SK-N-MC (cell line): ENCODE measurements at regions not wholly inside any gene's neighbourhood (a gene's known extent, or its start where the extent isn't known, plus 50 kb on each side); places are given as distances from the start of the nearest gene placed in this dataset.

Experiments used
- DNase-seq: peaks from one replicate; pipeline ENCODE4 v3.0.0-alpha.2; 2011; ENCODE audit warnings: low read depth, low spot score
- H3K27ac ChIP-seq: fragments of 200-600 bp; sonication (generic); 2 replicates; pipeline ENCODE4 v1.5.1; 2016; ENCODE audit warnings: mixed run types
- H3K36me3 ChIP-seq: fragments of 200-600 bp; sonication (generic); 2 replicates; pipeline ENCODE4 v1.6.1; 2017; ENCODE audit warnings: antibody characterized with exemption, low read length, mixed read lengths; ENCODE audit not compliant: insufficient read depth
- H3K4me3 ChIP-seq: fragments of 200-600 bp; sonication (generic); 2 replicates; pipeline ENCODE4 v1.5.1; 2016
- H3K9ac ChIP-seq: fragments of 200-600 bp; sonication (generic); 2 replicates; pipeline ENCODE4 v1.8.0; 2017; ENCODE audit warnings: mixed run types, mixed read lengths; ENCODE audit not compliant: insufficient read length
- H3K9me3 ChIP-seq: fragments of 200-600 bp; sonication (generic); 2 replicates; pipeline ENCODE4 v1.6.1; 2017; ENCODE audit warnings: low read depth, mild to moderate bottlenecking, antibody characterized with exemption, low read length, moderate library complexity, mixed read lengths
- EZH2 ChIP-seq: fragments of 200-600 bp; sonication (generic); IDR thresholded peaks from one replicate; pipeline ENCODE4 v1.6.1; 2017; ENCODE audit warnings: antibody characterized with exemption
- FOXP2 ChIP-seq: optimal IDR thresholded peaks from 2 replicates; pipeline ENCODE3; 2011; ENCODE audit warnings: mild to moderate bottlenecking, moderate library complexity; ENCODE audit not compliant: insufficient read depth; ENCODE audit errors: extremely low read length, control extremely low read depth
- POLR2AphosphoS5 ChIP-seq: IDR thresholded peaks from 2 replicates; pipeline ENCODE4 v1.6.1; 2012; ENCODE audit warnings: mild to moderate bottlenecking, low read depth, low read length, borderline replicate concordance

DNA sequence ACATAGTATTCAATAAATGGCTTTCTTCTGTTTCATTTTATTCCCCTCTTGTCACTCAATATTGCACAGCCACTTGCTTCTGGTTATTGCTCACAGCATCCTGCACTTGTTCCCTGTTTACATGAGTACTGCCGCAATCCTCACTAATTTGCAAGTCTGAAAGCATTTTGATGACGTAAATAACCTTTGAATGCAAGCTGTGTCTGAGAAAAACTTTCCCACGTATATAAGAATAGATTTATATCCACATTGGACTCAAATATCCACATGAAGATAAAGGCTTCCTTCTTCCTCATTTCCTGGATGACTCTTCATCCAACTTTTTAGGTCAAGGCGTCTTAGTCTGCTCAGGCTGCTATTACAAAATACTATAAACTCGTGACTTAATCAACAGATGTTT lies 88.2 kb upstream of the DAP start:
- Histone ChIP-seq H3K9me3 (no peaks in the 10 kb centered on the region), H3K4me3 (no peak overlapping the region), H3K27ac (no peak overlapping the region), H3K36me3 (no peaks in the 10 kb centered on the region), H3K9ac (no peak overlapping the region)
- TF ChIP-seq FOXP2 (no peak), EZH2 (no peak), POLR2AphosphoS5 (no peak)
- no peak for DNase-seq

DNA sequence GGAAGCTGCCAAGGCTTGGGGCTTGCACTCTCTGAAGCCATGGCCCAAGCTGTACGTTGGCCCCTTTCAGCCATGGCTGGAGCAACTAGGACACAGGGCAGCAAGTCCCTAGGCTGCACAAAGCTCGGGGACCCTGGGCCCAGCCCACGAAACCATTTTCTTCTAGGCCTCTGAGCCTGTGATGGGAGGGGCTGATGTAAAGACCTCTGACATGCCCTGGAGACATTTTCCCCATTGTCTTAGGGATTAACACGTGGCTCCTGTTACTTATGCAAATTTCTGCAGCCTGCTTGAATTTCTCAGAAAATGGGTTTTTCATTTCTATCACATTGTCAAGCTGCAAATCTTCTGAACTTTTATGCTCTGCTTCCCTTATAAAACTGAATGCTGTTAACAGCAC lies 83.0 kb upstream of the DAP start:
- no peak overlapping the region for H3K4me3 ChIP-seq
- no peak for TF ChIP-seq EZH2
- TF ChIP-seq FOXP2 = no peak
- TF ChIP-seq POLR2AphosphoS5 = no peak
- H3K27ac ChIP-seq = no peak overlapping the region
- H3K36me3 ChIP-seq = no peaks in the 10 kb centered on the region
- no peak for DNase-seq
- H3K9ac ChIP-seq = no peak overlapping the region
- no peaks in the 10 kb centered on the region for H3K9me3 ChIP-seq

DNA sequence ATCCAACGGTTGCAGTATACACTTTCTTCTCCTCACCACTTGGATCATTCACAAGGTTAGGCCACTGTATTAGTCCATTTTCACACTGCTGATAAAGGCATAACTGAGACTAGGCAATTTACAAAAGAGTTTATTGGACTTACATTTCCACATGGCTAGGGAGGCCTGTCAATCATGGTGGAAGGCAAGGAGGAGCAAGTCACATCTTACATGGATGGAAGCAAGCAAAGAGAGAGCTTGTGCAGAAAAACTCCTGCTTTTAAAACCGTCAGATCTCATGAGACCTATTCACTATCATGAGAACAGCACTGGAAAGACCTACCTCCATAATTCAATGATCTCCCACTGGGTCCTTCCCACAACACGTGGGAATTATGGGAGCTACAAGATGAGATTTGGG lies 81.8 kb upstream of the DAP start:
- no peaks in the 10 kb centered on the region for H3K36me3 ChIP-seq
- DNase-seq = no peak
- no peak overlapping the region for H3K4me3 ChIP-seq
- no peak overlapping the region for H3K27ac ChIP-seq
- H3K9ac ChIP-seq = no peak overlapping the region
- TF ChIP-seq POLR2AphosphoS5 (no peak), EZH2 (no peak), FOXP2 (no peak)
- no peaks in the 10 kb centered on the region for H3K9me3 ChIP-seq

DNA sequence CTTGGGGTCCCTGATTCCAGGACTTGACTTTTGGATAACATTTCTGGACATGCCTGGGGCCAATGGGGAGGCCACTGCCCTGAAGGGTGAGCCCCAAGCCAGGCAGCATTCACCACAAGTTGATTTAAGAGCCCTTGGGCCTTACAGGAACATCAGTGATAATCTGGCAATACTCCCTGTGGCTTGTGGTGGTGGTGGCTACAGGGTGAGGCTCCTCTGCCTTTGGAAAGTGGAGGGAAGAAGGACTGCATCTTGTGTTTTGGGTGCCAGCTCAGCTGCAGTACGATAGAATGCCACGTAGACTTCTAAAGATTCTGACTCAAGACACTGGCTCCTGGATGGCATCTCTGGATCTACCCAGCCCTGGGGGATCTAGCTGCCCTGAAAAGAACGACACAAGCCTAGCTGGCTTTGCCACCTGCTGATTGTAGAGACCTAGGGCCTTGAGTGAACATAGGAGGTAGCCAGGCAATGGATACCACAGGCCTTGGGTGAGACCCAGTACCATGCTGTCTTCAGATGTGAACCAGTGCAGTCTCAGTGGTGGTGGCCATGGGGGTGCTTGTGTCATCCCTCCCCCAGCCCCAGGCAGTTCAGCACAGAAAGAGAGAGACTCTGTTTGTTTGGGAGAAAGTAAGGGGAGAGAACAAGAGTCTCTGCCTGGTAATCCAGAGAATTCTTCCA lies 79.0 kb upstream of the DAP start:
- Histone ChIP-seq H3K9ac (no peak overlapping the region), H3K36me3 (no peaks in the 10 kb centered on the region), H3K9me3 (no peaks in the 10 kb centered on the region), H3K27ac (no peak overlapping the region), H3K4me3 (no peak overlapping the region)
- TF ChIP-seq POLR2AphosphoS5 = no peak
- no peak for TF ChIP-seq EZH2
- no peak for TF ChIP-seq FOXP2
- no peak for DNase-seq

DNA sequence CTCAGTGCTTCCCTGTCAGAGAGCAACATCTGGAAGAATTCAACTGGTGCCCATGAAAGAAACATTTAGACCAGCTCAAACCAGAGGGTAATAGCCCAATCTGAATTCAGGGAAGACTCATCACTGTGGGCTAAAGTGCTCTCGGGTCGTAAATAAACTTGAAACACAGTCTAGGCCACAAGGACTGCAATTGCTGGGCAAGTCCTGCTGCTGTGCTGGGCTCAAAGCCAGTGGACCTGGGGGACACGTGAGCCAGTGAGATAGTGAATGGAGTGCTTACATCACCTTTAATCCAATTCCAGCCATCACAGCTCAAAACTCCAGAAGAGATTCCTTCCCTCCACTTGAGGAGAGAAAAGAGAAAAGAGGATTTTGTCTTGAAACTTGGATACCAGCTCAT lies 78.1 kb upstream of the DAP start:
- DNase-seq = no peak
- no peak overlapping the region for H3K9ac ChIP-seq
- no peaks in the 10 kb centered on the region for H3K9me3 ChIP-seq
- TF ChIP-seq POLR2AphosphoS5 (no peak), EZH2 (no peak), FOXP2 (no peak)
- H3K36me3 ChIP-seq = no peaks in the 10 kb centered on the region
- H3K4me3 ChIP-seq = no peak overlapping the region
- no peak overlapping the region for H3K27ac ChIP-seq

DNA sequence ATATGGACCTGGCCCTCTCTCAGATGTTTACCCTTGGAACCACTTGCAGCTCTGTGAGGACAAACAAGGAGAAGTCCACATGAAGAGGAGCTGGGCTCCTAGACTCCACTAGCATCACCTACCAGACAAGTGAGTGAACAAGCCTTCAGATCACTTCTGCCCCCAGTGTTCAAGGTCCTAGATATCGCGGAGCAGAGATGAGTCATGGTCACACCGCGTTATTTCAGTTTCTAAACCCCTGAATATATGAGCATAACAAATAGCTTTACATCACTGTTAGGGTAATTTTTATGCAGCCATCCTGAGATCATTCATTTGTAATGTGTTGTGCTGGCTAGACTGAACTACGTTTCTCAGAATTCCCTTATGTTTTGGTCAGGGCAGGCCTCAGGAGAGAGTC lies 77.0 kb upstream of the DAP start:
- H3K4me3 ChIP-seq = no peak overlapping the region

DNA sequence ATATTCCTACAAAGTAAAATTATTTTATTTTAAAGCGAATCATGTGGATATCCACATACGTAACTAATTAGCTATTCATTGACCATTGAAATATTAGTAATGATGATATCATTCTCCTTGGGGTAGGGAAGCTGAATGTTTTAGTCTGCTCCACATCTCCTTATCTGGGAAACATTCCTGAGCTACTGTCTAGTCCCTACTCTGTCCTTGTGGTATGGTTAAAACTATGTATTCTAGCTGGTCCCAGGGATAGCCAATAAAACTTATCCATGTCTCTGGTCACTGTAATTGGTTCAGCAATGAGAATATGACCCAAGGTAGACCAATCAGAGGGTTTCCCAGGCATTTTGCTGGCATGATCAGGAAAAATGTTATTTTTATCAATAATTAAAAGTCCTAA lies 76.0 kb upstream of the DAP start:
- Histone ChIP-seq H3K36me3 (no peaks in the 10 kb centered on the region), H3K9ac (no peak overlapping the region), H3K4me3 (no peak overlapping the region), H3K27ac (no peak overlapping the region), H3K9me3 (no peaks in the 10 kb centered on the region)
- TF ChIP-seq FOXP2 (no peak), POLR2AphosphoS5 (no peak), EZH2 (no peak)
- DNase-seq = no peak

More for the DNA sequence above, 77.0 kb upstream of the DAP start:
- no peak for TF ChIP-seq FOXP2
- no peak for TF ChIP-seq EZH2
- no peak for TF ChIP-seq POLR2AphosphoS5
- Histone ChIP-seq H3K9me3 (no peaks in the 10 kb centered on the region), H3K27ac (no peak overlapping the region), H3K36me3 (no peaks in the 10 kb centered on the region), H3K9ac (no peak overlapping the region)
- no peak for DNase-seq

DNA sequence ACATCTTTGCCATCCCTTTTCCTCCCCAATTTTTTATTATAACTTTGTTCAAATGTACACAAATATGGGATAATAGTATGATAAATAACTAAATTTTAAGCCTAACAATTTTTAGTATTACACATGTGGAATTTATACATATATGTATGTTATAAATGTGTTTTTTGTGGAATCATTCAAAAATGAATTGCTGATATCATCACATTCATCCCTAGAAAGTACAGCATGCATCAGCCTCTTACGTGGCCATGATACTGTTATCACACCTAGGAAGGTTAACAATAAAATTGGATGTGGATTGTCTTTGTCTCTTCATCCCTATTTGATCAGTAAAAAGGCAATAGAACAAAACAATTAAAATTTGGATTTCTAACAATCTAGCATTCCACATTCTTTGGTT lies 73.7 kb upstream of the DAP start:
- Histone ChIP-seq H3K9me3 (no peaks in the 10 kb centered on the region), H3K36me3 (no peaks in the 10 kb centered on the region), H3K9ac (no peak overlapping the region), H3K4me3 (no peak overlapping the region), H3K27ac (no peak overlapping the region)
- DNase-seq = no peak
- no peak for TF ChIP-seq POLR2AphosphoS5
- TF ChIP-seq FOXP2 = no peak
- no peak for TF ChIP-seq EZH2

DNA sequence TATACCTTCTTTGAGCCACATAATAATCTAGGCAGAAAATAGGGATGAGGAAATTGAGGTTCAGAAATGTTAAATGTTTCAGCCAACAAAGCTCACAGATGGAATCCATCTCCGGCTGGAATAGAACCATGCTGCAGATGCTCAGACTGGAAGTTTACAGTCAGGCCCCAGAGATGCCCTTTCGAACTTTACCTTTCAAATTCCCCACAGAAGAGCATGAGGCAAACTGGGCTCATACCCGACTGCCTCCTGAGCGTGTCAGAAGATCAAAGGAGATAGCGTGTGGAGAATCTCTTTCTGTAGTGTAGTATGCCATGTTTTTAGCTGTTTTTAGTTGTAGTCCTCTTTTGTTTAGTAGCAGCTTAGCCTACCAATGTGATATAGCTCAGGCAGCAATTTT lies 72.0 kb upstream of the DAP start:
- H3K9me3 ChIP-seq = no peaks in the 10 kb centered on the region
- no peaks in the 10 kb centered on the region for H3K36me3 ChIP-seq
- H3K4me3 ChIP-seq = no peak overlapping the region
- no peak overlapping the region for H3K9ac ChIP-seq
- H3K27ac ChIP-seq = no peak overlapping the region
- DNase-seq = no peak
- TF ChIP-seq EZH2 (no peak), FOXP2 (no peak), POLR2AphosphoS5 (no peak)
